OCI-LY1 (cell line): ENCODE measurements at regions not wholly inside any gene's neighbourhood (a gene's known extent, or its start where the extent isn't known, plus 50 kb on each side); places are given as distances from the start of the nearest gene placed in this dataset.

Source experiments
- H2AFZ ChIP-seq: fragments of 200-600 bp; sonication (generic), shearing (Covaris generic); 2 replicates; pipeline ENCODE4 v1.6.0; 2014; ENCODE audit warnings: antibody characterized with exemption, mild to moderate bottlenecking, low read length
- H3F3A ChIP-seq: fragments of 200-600 bp; sonication (generic), shearing (Covaris generic); 2 replicates; pipeline ENCODE4 v1.6.0; 2014; ENCODE audit warnings: mild to moderate bottlenecking, antibody characterized with exemption, low read length, moderate library complexity; ENCODE audit not compliant: insufficient read depth
- H3K27ac ChIP-seq: fragments of 200-600 bp; sonication (generic); 2 replicates; pipeline ENCODE4 v1.5.1; 2014; ENCODE audit warnings: low read length, mixed run types, mild to moderate bottlenecking, low read depth; ENCODE audit not compliant: poor library complexity, severe bottlenecking
- H3K27me3 ChIP-seq: fragments of 200-600 bp; sonication (generic); 2 replicates; pipeline ENCODE4 v1.6.0; 2014; ENCODE audit warnings: antibody characterized with exemption, mild to moderate bottlenecking, low read length, moderate library complexity; ENCODE audit not compliant: insufficient read depth
- H3K36me3 ChIP-seq: fragments of 200-600 bp; sonication (generic); 2 replicates; pipeline ENCODE4 v1.6.1; 2014; ENCODE audit warnings: mild to moderate bottlenecking, antibody characterized with exemption, low read length, moderate library complexity, mixed read lengths; ENCODE audit not compliant: insufficient read depth
- H3K4me1 ChIP-seq: fragments of 200-600 bp; sonication (generic); 2 replicates; pipeline ENCODE4 v1.5.1; 2014; ENCODE audit warnings: mild to moderate bottlenecking, low read length, moderate library complexity; ENCODE audit not compliant: insufficient read depth, severe bottlenecking
- H3K4me2 ChIP-seq: fragments of 200-600 bp; sonication (generic), shearing (Covaris generic); 2 replicates; pipeline ENCODE4 v1.6.1; 2014; ENCODE audit warnings: low read length
- H3K4me3 ChIP-seq: fragments of 200-600 bp; sonication (generic); 2 replicates; pipeline ENCODE4 v1.5.1; 2014; ENCODE audit warnings: low read length, low read depth, mild to moderate bottlenecking, mixed read lengths; ENCODE audit not compliant: poor library complexity, severe bottlenecking
- H3K79me2 ChIP-seq: fragments of 200-600 bp; shearing (Covaris generic); 2 replicates; pipeline ENCODE4 v1.6.1; 2016; ENCODE audit warnings: mixed run types, low read length, mixed read lengths; ENCODE audit not compliant: insufficient read depth
- H3K9ac ChIP-seq: fragments of 200-600 bp; sonication (generic), shearing (Covaris generic); 2 replicates; pipeline ENCODE4 v1.6.1; 2014; ENCODE audit warnings: mild to moderate bottlenecking, low read length, mixed read lengths
- H3K9me2 ChIP-seq: fragments of 200-600 bp; sonication (generic), shearing (Covaris generic); 2 replicates; pipeline ENCODE4 v1.6.1; 2014; ENCODE audit warnings: low read depth, mild to moderate bottlenecking, low read length, mixed read lengths
- H3K9me3 ChIP-seq: fragments of 200-600 bp; shearing (Covaris generic); 2 replicates; pipeline ENCODE4 v1.6.1; 2014; ENCODE audit warnings: low read length, mixed read lengths
- H4K20me1 ChIP-seq: fragments of 200-600 bp; sonication (generic), shearing (Covaris generic); 2 replicates; pipeline ENCODE4 v1.6.0; 2016; ENCODE audit warnings: mild to moderate bottlenecking, low read length; ENCODE audit not compliant: insufficient read depth
- EZH2 ChIP-seq: fragments of 200-600 bp; sonication (generic), shearing (Covaris generic); IDR thresholded peaks from 2 replicates; pipeline ENCODE4 v1.8.0; 2017; ENCODE audit warnings: borderline replicate concordance, mixed run types, mild to moderate bottlenecking, antibody characterized with exemption, low read length, moderate library complexity, mixed read lengths
- TF ChIP-seq, protein P1 (sequence below): fragments of 200-600 bp; sonication (generic), shearing (Covaris generic); IDR thresholded peaks from 2 replicates; pipeline ENCODE4 v1.5.1; 2017; ENCODE audit warnings: mild to moderate bottlenecking, antibody characterized with exemption, low read length, moderate library complexity, mixed read lengths

GRCh38 chr13:29909975-29910674 lies 59.7 kb upstream of the UBL3 start:
- Histone ChIP-seq H3K4me2 (no peak overlapping the region), H4K20me1 (no peaks in the 10 kb centered on the region), H3K27ac (no peak overlapping the region), H3K4me3 (no peak overlapping the region), H3F3A (no peaks in the 10 kb centered on the region), H3K9me3 (no peaks in the 10 kb centered on the region), H3K9me2 (no peaks in the 10 kb centered on the region), H3K36me3 (no peaks in the 10 kb centered on the region), H3K79me2 (no peaks in the 10 kb centered on the region), H3K9ac (no peak overlapping the region), H3K4me1 (no peaks in the 10 kb centered on the region), H2AFZ (no peak overlapping the region), H3K27me3 (peaks cover 7% of the 10 kb centered on the region)
- TF ChIP-seq, protein P1, sequence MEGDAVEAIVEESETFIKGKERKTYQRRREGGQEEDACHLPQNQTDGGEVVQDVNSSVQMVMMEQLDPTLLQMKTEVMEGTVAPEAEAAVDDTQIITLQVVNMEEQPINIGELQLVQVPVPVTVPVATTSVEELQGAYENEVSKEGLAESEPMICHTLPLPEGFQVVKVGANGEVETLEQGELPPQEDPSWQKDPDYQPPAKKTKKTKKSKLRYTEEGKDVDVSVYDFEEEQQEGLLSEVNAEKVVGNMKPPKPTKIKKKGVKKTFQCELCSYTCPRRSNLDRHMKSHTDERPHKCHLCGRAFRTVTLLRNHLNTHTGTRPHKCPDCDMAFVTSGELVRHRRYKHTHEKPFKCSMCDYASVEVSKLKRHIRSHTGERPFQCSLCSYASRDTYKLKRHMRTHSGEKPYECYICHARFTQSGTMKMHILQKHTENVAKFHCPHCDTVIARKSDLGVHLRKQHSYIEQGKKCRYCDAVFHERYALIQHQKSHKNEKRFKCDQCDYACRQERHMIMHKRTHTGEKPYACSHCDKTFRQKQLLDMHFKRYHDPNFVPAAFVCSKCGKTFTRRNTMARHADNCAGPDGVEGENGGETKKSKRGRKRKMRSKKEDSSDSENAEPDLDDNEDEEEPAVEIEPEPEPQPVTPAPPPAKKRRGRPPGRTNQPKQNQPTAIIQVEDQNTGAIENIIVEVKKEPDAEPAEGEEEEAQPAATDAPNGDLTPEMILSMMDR = no peak
- no peak for TF ChIP-seq EZH2

DNA sequence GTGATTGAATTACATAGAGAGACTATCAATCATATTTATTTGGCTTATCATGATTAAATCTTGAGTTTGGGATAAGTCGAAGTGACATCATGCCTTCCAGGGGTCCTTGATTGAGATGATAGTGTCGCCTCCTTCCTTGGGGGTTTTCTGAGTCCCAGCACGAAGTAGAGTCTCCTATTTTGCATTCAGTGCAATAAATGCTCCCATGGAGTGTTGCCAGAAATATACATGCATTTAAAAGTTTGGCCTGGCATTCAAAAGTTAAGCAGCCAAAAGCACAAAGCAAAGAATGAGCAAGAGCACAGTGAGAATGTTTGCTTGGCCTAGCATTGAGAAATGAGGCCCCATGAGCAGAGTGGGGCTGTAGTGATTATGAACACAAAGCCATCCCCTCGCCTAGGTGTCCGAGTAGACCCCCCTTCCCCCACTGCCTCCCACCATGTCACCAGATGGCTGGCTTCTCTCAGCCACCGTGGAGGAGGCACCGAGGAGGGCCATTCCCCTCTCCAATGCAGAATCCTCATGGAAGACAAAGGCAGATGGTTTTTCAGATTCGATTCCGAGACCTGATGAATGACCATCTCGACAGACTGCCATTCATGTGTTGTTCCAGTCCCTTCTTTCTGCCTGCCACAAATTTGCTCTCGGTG lies 58.8 kb upstream of the UBL3 start:
- no peaks in the 10 kb centered on the region for H3K36me3 ChIP-seq
- no peak overlapping the region for H3K4me2 ChIP-seq
- H3K79me2 ChIP-seq = no peaks in the 10 kb centered on the region
- H3K4me3 ChIP-seq = no peak overlapping the region
- H3F3A ChIP-seq = no peaks in the 10 kb centered on the region
- no peak overlapping the region for H3K9ac ChIP-seq
- TF ChIP-seq, protein P1 = no peak
- TF ChIP-seq EZH2 = no peak
- no peak overlapping the region for H2AFZ ChIP-seq
- H4K20me1 ChIP-seq = no peaks in the 10 kb centered on the region
- no peaks in the 10 kb centered on the region for H3K4me1 ChIP-seq
- H3K9me2 ChIP-seq = no peaks in the 10 kb centered on the region
- H3K27ac ChIP-seq = no peak overlapping the region
- no peaks in the 10 kb centered on the region for H3K9me3 ChIP-seq
- peaks cover 7% of the 10 kb centered on the region for H3K27me3 ChIP-seq

DNA sequence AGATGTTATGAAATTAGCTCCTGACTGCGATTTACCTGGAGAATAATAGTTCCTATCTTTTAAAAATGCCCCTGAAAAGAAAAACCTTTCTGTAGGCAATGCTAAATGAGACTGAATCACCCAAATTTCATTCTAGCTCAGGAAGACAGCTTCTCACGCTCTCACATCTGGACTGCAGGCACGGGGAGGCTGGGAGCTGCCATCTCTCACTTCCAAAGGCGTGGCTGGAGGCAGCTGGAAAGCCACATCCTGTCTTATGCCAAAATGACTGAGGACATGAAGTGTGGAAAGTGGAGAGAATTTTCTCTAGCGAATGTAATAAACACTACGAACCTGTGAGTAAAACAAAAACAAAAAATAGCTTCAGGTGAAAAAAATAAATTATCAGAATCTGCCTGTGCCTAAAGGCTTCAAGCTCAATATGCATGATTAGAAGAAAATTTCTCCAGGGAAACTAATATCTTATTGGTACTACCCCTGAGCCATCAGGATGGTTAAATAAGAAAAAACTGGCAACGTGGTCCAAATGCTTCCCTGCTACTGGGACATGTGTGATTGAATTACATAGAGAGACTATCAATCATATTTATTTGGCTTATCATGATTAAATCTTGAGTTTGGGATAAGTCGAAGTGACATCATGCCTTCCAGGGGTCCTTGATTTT lies 58.1 kb upstream of the UBL3 start:
- no peak overlapping the region for H3K27ac ChIP-seq

More for the DNA sequence above, 58.1 kb upstream of the UBL3 start:
- no peaks in the 10 kb centered on the region for H3K4me1 ChIP-seq
- no peak overlapping the region for H3K4me2 ChIP-seq
- TF ChIP-seq, protein P1 = no peak
- no peak for TF ChIP-seq EZH2
- H3F3A ChIP-seq = no peaks in the 10 kb centered on the region
- no peaks in the 10 kb centered on the region for H3K36me3 ChIP-seq
- H3K9me2 ChIP-seq = no peaks in the 10 kb centered on the region
- H3K27me3 ChIP-seq = peaks cover 7% of the 10 kb centered on the region
- no peaks in the 10 kb centered on the region for H4K20me1 ChIP-seq
- H3K4me3 ChIP-seq = no peak overlapping the region
- no peak overlapping the region for H3K9ac ChIP-seq
- H3K9me3 ChIP-seq = no peaks in the 10 kb centered on the region
- no peak overlapping the region for H2AFZ ChIP-seq
- H3K79me2 ChIP-seq = no peaks in the 10 kb centered on the region
